NT2/D1 (cell line): ENCODE measurements at regions not wholly inside any gene's neighbourhood (a gene's known extent, or its start where the extent isn't known, plus 50 kb on each side); places are given as distances from the start of the nearest gene placed in this dataset.

ENCODE experiments used
- SUZ12 ChIP-seq: IDR thresholded peaks from 2 replicates; pipeline ENCODE4 v1.6.1; 2011; ENCODE audit not compliant: insufficient read length, insufficient read depth; ENCODE audit errors: extremely low read depth
- YY1 ChIP-seq: IDR thresholded peaks from 2 replicates; pipeline ENCODE4 v1.6.1; 2011; ENCODE audit not compliant: insufficient read length, insufficient read depth

DNA sequence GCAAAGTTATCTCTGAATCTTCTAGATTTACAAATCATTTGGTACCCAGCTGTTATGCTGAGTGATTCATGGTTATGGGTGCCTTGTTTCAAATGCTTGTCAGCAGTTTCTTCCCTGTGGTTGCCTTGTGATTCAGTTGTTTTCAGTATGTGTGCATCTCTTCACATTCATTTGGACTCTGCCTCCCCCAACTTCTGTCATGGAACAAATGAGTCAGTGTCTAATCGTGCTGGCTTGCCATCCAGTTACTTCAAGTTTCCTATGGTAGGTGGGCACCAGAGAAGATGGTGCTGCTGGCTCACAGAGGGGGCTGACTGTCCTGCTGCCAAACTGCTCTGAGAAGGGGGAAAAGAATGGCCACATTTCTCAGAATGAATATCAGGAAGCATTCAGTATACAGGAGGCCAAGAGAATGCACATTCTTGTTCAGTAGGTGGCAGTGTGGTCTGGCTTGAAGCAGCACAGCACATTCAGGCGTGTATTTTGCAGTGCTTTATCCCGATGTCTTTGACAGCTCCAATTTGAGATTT, 260.9 kb downstream of the GLUD2 start:
- TF ChIP-seq YY1 (no peak), SUZ12 (no peak)
